ENCODE measurements at regions not wholly inside any gene's neighbourhood (a gene's known extent, or its start where the extent isn't known, plus 50 kb on each side); places are given as distances from the start of the nearest gene placed in this dataset.
"Not testable (repeated sequence)": the region's sequence is repeated elsewhere in the genome, so short reads cannot be mapped to it uniquely, and the experiment has no call there.

GRCh38 chr13:59266478-59267063 is 897.2 kb downstream of the DIAPH3 start:
- DNase-seq = no peak

DNA sequence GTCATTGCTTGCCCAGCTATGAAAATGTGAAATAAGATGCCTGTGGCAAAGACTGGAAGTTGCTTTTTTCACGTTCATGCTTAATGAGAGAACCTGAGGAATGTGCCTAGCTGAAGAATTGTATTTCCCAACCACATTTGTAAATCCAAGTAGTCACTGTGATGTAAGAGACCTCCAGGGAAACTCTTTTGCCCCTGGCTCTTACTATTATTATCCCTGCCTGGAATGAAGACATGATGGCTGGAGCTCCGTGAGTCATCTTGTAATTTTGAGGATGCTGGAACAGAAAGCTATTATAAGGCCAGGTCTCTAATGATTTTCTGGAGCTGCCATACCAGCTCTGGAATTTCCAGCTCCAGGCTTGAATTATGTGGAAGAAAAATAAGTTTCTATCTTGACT is 894.3 kb downstream of the DIAPH3 start:
- DNase-seq = no peak

- DNase-seq = no peak
Measured at GRCh38 chr13:59270327-59270726, 893.4 kb downstream of the DIAPH3 start.

GRCh38 chr13:59274958-59275727 is 888.6 kb downstream of the DIAPH3 start:
- no peak for DNase-seq

DNA sequence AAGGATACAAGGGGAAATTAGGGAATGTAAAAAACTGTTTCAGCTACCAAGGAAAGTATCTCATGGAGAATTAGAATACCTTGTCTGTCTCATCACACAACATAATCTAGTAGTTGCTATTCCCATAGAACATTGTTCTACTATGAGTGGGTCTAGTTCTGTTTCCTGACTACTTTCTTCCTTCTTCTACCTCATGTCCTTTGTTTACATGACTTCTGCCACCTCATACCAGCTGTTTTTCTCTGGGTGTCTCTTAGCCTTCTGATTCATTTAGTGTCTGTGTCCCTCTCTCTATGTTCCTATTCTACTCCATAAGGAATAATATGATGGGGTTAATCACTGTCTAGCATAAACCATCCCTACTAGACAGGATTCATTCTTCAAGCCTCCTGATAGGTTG is 887.3 kb downstream of the DIAPH3 start:
- DNase-seq = no peak

GRCh38 chr13:59277106-59277505 is 886.6 kb downstream of the DIAPH3 start:
- no peak for DNase-seq

- no peak for DNase-seq
Measured at GRCh38 chr13:59279028-59279427, 884.7 kb downstream of the DIAPH3 start.

DNA sequence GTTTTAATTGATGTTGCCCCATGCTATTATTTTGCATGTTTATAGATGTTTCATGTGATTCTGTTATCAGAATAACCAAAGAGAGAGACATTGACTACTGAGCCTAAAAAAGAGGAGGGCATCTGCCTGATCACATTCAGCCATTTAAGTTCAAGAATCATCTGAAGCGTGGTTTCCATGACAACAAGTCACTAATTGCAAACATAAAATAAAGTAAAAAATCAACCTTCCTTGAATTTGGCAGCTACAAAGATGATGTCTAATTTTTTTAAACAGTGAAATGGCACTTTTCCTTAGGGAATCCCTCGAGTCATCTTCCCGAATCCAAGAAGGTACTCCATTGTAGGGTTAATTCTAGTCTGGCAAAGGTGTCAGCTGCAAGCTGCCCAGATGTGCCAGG is 884.2 kb downstream of the DIAPH3 start:
- DNase-seq = no peak

GRCh38 chr13:59280297-59280696 is 883.4 kb downstream of the DIAPH3 start:
- no peak for DNase-seq

DNA sequence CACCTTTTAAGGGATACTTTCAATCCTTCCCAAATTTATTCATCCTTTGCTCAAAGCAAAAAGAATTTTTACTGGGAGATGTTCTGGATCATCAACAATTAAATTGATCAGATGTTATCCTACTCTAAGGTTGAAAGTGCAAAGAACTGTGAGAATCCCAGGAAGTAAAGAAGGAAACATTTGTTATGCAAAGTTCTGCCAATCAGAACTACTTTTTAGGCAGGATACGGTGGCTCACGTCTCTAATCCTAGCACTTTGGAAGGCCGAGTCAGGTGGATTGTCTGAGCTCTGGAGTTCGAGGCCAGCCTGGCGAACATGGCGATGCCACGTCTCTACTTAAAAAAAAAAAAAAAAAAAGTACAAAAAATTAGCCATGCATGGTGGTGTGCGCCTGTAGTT is 882.3 kb downstream of the DIAPH3 start:
- DNase-seq = no peak

- DNase-seq = not testable (repeated sequence)
Measured at GRCh38 chr13:59292240-59292639, 871.5 kb downstream of the DIAPH3 start.

DNA sequence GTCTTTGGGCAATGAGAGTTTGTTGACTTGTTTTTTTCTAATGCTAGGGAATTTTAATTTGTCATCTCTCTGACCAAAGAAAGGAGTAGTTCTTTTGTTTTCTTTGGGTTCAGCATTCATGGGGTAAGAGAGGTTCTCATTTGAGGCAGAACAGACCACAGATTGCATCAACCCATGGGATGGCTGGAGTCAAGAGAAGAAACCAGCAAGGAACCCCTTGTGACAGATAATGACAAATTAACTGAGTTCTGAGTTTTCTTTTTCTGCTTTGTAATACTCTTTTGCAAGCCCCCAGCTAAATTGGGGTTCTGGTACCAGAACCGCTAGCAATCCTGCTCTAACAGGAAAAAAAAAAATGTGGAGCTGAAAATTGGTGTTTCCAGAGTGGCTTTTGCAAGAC is 864.1 kb downstream of the DIAPH3 start:
- DNase-seq = no peak

GRCh38 chr13:59300355-59301173 is 863.2 kb downstream of the DIAPH3 start:
- no peak for DNase-seq

DNA sequence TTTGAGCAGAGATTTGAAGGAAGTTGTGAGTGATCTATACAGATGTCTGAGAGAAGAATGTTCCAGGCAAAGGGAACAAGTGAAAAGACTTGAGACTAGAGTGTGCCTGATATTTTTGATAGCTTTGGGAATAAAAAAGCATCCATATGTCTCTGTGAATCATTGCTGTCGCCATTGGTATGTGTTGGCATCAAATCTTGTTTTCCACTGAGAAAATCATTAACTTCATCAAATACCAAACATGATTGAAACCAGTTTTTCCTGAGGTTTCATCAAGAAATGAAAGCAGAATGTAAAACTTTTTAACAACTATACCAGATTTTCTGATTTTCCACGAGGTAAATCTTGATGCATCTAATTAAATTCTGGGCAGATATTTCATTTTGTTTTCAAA is 862.6 kb downstream of the DIAPH3 start:
- DNase-seq = no peak

DNA sequence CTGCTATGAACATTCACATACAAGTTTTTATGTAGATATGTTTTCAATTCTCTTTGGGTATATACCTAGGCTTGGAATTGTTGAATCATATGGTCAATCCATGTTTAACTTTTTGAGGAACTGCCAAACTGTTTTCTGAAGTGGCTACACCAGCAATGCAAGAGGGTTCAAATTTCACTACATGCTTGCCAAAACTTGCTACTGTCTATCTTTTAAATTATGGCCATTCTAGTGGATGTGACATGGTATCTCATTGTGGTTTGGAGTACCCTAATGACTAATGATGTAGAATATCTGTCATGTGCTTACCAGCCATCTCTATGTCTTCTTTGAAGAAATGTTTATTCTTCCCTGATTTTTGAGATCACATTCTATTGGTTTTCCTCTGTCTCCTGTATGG is 860.3 kb downstream of the DIAPH3 start:
- DNase-seq = no peak

- no peak for DNase-seq
Measured at GRCh38 chr13:59304596-59304995, 859.1 kb downstream of the DIAPH3 start.

GRCh38 chr13:59305896-59306295 is 857.8 kb downstream of the DIAPH3 start:
- DNase-seq = no peak

- DNase-seq = no peak
Measured at GRCh38 chr13:59312776-59313175, 851.0 kb downstream of the DIAPH3 start.

DNA sequence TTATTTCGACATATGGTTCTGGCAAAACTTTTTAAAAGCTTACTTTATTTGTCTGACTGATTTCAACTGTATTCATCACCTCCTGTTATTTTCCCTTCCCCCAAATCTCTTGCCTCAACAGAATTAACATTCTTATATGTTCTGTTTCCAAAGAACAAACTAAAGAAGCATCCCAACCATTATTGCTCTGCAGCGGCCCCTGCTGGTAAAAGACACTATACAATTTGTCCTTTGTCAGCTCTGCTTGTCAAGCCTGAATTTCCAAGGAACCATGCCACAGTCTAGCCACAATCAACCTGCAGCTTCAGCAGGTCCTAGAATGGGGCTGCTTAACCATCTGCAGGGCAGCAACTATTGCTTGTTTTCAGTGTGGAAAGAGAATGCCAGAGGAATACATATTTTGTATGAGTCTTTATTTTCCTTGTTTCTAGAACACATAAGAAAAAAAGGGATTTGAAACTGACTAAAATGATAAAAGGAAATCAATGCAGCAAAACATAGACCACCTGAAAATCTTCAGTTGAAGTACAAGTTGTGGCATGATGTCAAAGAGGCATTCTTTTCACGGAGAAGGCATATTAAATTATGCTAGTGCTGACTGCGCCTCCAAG is 845.3 kb downstream of the DIAPH3 start:
- DNase-seq = no peak

- no peak for DNase-seq
Measured at GRCh38 chr13:59319276-59319675, 844.5 kb downstream of the DIAPH3 start.

DNA sequence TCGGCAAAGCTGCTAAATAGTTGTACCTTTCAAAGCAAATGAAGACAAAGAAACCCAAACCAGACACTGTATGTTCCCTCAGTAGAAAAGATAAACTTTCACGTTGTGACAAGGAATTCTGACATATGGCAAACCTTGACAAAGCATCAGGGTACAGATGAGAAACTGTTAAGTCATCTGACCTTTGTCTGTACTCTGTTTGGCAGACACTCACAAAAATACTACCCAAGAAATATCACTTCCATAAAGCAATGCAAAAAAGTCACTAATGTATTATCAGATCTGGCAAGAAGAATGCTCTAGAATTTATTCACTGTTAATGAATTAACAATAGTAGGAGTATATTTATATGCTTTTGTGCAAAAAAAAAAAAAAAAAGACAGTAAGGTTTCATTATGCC is 843.7 kb downstream of the DIAPH3 start:
- no peak for DNase-seq

DNA sequence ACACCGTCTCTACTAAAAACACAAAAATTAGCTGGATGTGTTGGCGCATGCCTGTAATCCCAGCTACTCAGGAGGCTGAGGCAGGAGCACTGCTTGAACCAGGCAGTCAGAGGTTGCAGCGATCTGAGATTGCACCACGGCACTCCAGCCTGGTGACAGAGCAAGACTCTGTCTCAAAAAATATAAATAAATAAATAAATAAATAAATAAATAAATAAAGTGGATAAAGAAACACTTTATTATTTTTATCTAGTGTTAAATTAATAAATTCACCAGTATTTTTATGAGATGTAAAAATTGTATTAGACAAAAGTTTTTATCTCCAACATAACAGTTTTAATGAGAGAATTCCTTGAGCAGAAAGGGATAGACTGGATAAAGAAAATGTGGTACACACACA is 839.3 kb downstream of the DIAPH3 start:
- not testable (repeated sequence) for DNase-seq

DNA sequence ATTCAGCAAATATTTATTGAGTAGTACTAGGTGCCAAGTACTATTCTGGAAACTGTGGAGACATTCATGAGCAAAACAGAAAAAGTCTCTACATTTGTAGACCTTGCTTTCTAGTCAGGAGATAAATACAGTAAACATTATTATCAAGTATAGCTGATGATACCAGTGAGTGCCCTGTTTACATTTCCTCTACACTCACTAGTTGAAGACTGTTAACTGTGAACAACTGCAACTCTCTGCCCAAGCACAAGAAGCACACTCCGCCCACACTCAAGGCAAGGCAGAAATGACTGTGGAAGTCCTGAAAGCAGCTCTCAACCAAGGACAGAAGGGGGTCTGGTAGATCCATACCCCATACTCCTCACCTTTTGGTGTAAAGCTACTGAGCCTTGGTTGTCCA is 837.0 kb downstream of the DIAPH3 start:
- DNase-seq = no peak

- DNase-seq = no peak
Measured at GRCh38 chr13:59330764-59331163, 833.0 kb downstream of the DIAPH3 start.

Measured in SHP77 treated with DMSO at 0.1 percent for 48 hours (cell line).